ENCODE measurements at regions not wholly inside any gene's neighbourhood (a gene's known extent, or its start where the extent isn't known, plus 50 kb on each side); places are given as distances from the start of the nearest gene placed in this dataset.

- Mint-ChIP-seq H3K4me1 (ENCODE audit: low read depth) (no peaks in the 10 kb centered on the region), H3K27me3 (no peaks in the 10 kb centered on the region), H3K27ac (no peak overlapping the region), H3K4me3 (no peak overlapping the region), H3K36me3 (ENCODE audit: low read depth) (no peaks in the 10 kb centered on the region), H3K9me3 (peaks cover 17% of the 10 kb centered on the region)
- DNase-seq, result no peak
Measured at GRCh38 chr3:21357241-21357640, 393.8 kb downstream of the ZNF385D start.

- DNase-seq, result no peak
- H3K27ac Mint-ChIP-seq, result no peak overlapping the region
- no peaks in the 10 kb centered on the region for H3K36me3 Mint-ChIP-seq (ENCODE audit: low read depth)
- H3K27me3 Mint-ChIP-seq, result no peaks in the 10 kb centered on the region
- peaks cover 12% of the 10 kb centered on the region for H3K9me3 Mint-ChIP-seq
- no peaks in the 10 kb centered on the region for H3K4me1 Mint-ChIP-seq (ENCODE audit: low read depth)
- H3K4me3 Mint-ChIP-seq, result no peak overlapping the region
Measured at GRCh38 chr3:21356402-21356801, 394.6 kb downstream of the ZNF385D start.

GRCh38 chr3:21345382-21345976, 405.5 kb downstream of the ZNF385D start:
- Mint-ChIP-seq H3K36me3 (ENCODE audit: low read depth) (no peaks in the 10 kb centered on the region), H3K27me3 (no peaks in the 10 kb centered on the region), H3K4me1 (ENCODE audit: low read depth) (no peaks in the 10 kb centered on the region), H3K9me3 (peaks cover 6% of the 10 kb centered on the region), H3K4me3 (no peak overlapping the region), H3K27ac (no peak overlapping the region)
- no peak for DNase-seq

- no peaks in the 10 kb centered on the region for H3K36me3 Mint-ChIP-seq (ENCODE audit: low read depth)
- no peaks in the 10 kb centered on the region for H3K27me3 Mint-ChIP-seq
- H3K4me3 Mint-ChIP-seq, result no peak overlapping the region
- H3K4me1 Mint-ChIP-seq (ENCODE audit: low read depth), result peaks cover 2% of the 10 kb centered on the region
- H3K9me3 Mint-ChIP-seq, result peaks cover 2% of the 10 kb centered on the region
- H3K27ac Mint-ChIP-seq, result no peak overlapping the region
- no peak for DNase-seq
Measured at GRCh38 chr3:21331857-21332256, 419.2 kb downstream of the ZNF385D start.

GRCh38 chr3:21331321-21331720, 419.7 kb downstream of the ZNF385D start:
- DNase-seq, result no peak
- H3K9me3 Mint-ChIP-seq, result peaks cover 2% of the 10 kb centered on the region
- H3K27ac Mint-ChIP-seq, result no peak overlapping the region
- H3K27me3 Mint-ChIP-seq, result no peaks in the 10 kb centered on the region
- H3K36me3 Mint-ChIP-seq (ENCODE audit: low read depth), result no peaks in the 10 kb centered on the region
- H3K4me1 Mint-ChIP-seq (ENCODE audit: low read depth), result peaks cover 2% of the 10 kb centered on the region
- no peak overlapping the region for H3K4me3 Mint-ChIP-seq

- H3K27ac Mint-ChIP-seq, result no peak overlapping the region
- no peak for DNase-seq
- no peaks in the 10 kb centered on the region for H3K36me3 Mint-ChIP-seq (ENCODE audit: low read depth)
- no peaks in the 10 kb centered on the region for H3K27me3 Mint-ChIP-seq
- H3K9me3 Mint-ChIP-seq, result no peaks in the 10 kb centered on the region
- peaks cover 2% of the 10 kb centered on the region for H3K4me1 Mint-ChIP-seq (ENCODE audit: low read depth)
- no peak overlapping the region for H3K4me3 Mint-ChIP-seq
Measured at GRCh38 chr3:21330293-21330692, 420.7 kb downstream of the ZNF385D start.

GRCh38 chr3:21328711-21329390, 422.2 kb downstream of the ZNF385D start:
- Mint-ChIP-seq H3K36me3 (ENCODE audit: low read depth) (no peaks in the 10 kb centered on the region), H3K27ac (no peak overlapping the region), H3K9me3 (no peaks in the 10 kb centered on the region), H3K4me3 (no peak overlapping the region), H3K4me1 (ENCODE audit: low read depth) (peaks cover 2% of the 10 kb centered on the region), H3K27me3 (no peaks in the 10 kb centered on the region)
- DNase-seq, result no peak

GRCh38 chr3:21326704-21327475, 424.1 kb downstream of the ZNF385D start:
- no peak for DNase-seq
- H3K4me1 Mint-ChIP-seq (ENCODE audit: low read depth), result peaks cover 2% of the 10 kb centered on the region
- no peaks in the 10 kb centered on the region for H3K9me3 Mint-ChIP-seq
- no peak overlapping the region for H3K4me3 Mint-ChIP-seq
- no peak overlapping the region for H3K27ac Mint-ChIP-seq
- H3K27me3 Mint-ChIP-seq, result no peaks in the 10 kb centered on the region
- H3K36me3 Mint-ChIP-seq (ENCODE audit: low read depth), result no peaks in the 10 kb centered on the region

- H3K4me3 Mint-ChIP-seq, result no peak overlapping the region
- no peaks in the 10 kb centered on the region for H3K36me3 Mint-ChIP-seq (ENCODE audit: low read depth)
- no peaks in the 10 kb centered on the region for H3K4me1 Mint-ChIP-seq (ENCODE audit: low read depth)
- no peak for DNase-seq
- H3K27me3 Mint-ChIP-seq, result no peaks in the 10 kb centered on the region
- H3K9me3 Mint-ChIP-seq, result peaks cover 25% of the 10 kb centered on the region
- H3K27ac Mint-ChIP-seq, result no peak overlapping the region
Measured at GRCh38 chr3:21314688-21315087, 436.3 kb downstream of the ZNF385D start.

GRCh38 chr3:21310891-21311290, 440.1 kb downstream of the ZNF385D start:
- Mint-ChIP-seq H3K36me3 (ENCODE audit: low read depth) (no peaks in the 10 kb centered on the region), H3K27ac (no peak overlapping the region), H3K4me3 (no peak overlapping the region), H3K4me1 (ENCODE audit: low read depth) (no peaks in the 10 kb centered on the region), H3K9me3 (peaks cover 17% of the 10 kb centered on the region), H3K27me3 (no peaks in the 10 kb centered on the region)
- no peak for DNase-seq

GRCh38 chr3:21310161-21310560, 440.8 kb downstream of the ZNF385D start:
- no peaks in the 10 kb centered on the region for H3K27me3 Mint-ChIP-seq
- no peaks in the 10 kb centered on the region for H3K4me1 Mint-ChIP-seq (ENCODE audit: low read depth)
- H3K4me3 Mint-ChIP-seq, result no peak overlapping the region
- no peak for DNase-seq
- peaks cover 21% of the 10 kb centered on the region for H3K9me3 Mint-ChIP-seq
- H3K27ac Mint-ChIP-seq, result no peak overlapping the region
- H3K36me3 Mint-ChIP-seq (ENCODE audit: low read depth), result no peaks in the 10 kb centered on the region

- DNase-seq, result no peak
- H3K9me3 Mint-ChIP-seq, result peaks cover 26% of the 10 kb centered on the region
Measured at GRCh38 chr3:21297304-21297703, 453.7 kb downstream of the ZNF385D start.

GRCh38 chr3:21294768-21295167, 456.2 kb downstream of the ZNF385D start:
- Mint-ChIP-seq H3K4me3 (no peak overlapping the region), H3K27ac (no peak overlapping the region), H3K36me3 (ENCODE audit: low read depth) (no peaks in the 10 kb centered on the region), H3K27me3 (no peaks in the 10 kb centered on the region), H3K4me1 (ENCODE audit: low read depth) (no peaks in the 10 kb centered on the region), H3K9me3 (peaks cover 13% of the 10 kb centered on the region)
- DNase-seq, result no peak

More at GRCh38 chr3:21297304-21297703, 453.7 kb downstream of the ZNF385D start:
- H3K27ac Mint-ChIP-seq, result no peak overlapping the region
- no peaks in the 10 kb centered on the region for H3K4me1 Mint-ChIP-seq (ENCODE audit: low read depth)
- H3K27me3 Mint-ChIP-seq, result no peaks in the 10 kb centered on the region
- no peak overlapping the region for H3K4me3 Mint-ChIP-seq
- H3K36me3 Mint-ChIP-seq (ENCODE audit: low read depth), result no peaks in the 10 kb centered on the region

GRCh38 chr3:21292971-21293370, 458.0 kb downstream of the ZNF385D start:
- no peak for DNase-seq
- H3K4me3 Mint-ChIP-seq, result no peak overlapping the region
- no peak overlapping the region for H3K27ac Mint-ChIP-seq
- peaks cover 2% of the 10 kb centered on the region for H3K9me3 Mint-ChIP-seq
- H3K36me3 Mint-ChIP-seq (ENCODE audit: low read depth), result no peaks in the 10 kb centered on the region
- no peaks in the 10 kb centered on the region for H3K4me1 Mint-ChIP-seq (ENCODE audit: low read depth)
- H3K27me3 Mint-ChIP-seq, result no peaks in the 10 kb centered on the region

- no peaks in the 10 kb centered on the region for H3K36me3 Mint-ChIP-seq (ENCODE audit: low read depth)
- no peaks in the 10 kb centered on the region for H3K27me3 Mint-ChIP-seq
Measured at GRCh38 chr3:21290557-21290956, 460.5 kb downstream of the ZNF385D start.

More at GRCh38 chr3:21290557-21290956, 460.5 kb downstream of the ZNF385D start:
- Mint-ChIP-seq H3K9me3 (peaks cover 7% of the 10 kb centered on the region), H3K4me3 (no peak overlapping the region), H3K27ac (no peak overlapping the region), H3K4me1 (ENCODE audit: low read depth) (no peaks in the 10 kb centered on the region)
- no peak for DNase-seq
